ENCODE measurements at regions not wholly inside any gene's neighbourhood (a gene's known extent, or its start where the extent isn't known, plus 50 kb on each side); places are given as distances from the start of the nearest gene placed in this dataset.

DNA sequence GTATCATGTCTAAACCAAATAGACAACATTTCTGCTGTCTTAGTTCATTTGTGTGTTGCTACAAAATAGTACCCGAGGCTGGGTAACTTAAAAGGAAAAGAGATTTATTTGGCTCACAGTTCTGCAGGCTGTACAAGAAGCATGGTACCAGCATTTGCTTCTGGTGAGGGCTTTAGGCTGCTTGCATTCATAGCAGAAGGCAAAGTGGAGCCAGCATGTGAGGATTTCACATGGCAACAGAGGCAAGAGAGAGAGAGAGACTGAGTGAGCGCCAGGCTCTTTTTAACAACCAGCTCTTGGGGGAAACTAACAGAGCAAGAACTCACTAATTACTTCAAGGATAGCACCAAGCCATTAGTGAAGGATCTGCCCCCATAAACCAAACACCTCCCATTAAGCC is 271.4 kb upstream of the SRRM4 start:
- DNase-seq, result no peak

DNA sequence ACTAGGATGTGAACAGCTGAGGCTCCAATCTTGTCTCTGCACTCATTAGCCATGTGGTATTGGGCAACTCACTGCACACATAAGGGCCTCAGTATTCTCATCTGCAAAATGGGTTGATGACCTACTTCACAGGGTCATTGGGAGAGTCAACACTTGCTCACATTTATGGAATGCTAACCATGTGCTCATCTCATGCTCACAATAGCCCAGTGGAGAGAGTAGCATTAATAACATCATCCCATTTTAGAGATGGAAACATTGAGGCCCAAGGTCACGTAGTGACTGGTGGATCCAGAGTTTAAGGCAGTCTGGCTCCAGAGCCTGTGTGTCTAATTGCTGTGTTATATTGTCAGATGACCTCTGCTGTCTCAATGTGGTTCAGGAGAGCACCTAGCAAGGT is 270.2 kb upstream of the SRRM4 start:
- DNase-seq, result no peak

DNA sequence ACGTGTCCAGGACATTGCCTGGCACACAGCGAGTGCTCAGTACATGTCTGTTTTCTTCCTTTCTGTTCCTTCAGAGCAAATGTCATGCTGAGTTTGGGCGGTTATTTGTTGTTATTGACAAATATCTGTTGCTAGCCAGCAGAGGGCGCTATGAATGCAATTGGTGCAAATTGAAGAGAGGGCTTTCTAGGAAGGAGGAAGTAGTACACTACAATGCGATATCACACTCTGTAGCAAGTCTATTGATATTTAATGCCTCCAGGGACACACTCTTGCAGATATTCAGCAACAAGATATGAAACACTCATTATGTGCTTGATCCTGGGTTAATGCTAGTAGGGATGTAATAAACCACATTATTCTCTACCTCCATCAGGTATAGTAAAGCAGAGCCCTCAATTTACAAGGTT is 267.3 kb upstream of the SRRM4 start:
- no peak for DNase-seq

DNA sequence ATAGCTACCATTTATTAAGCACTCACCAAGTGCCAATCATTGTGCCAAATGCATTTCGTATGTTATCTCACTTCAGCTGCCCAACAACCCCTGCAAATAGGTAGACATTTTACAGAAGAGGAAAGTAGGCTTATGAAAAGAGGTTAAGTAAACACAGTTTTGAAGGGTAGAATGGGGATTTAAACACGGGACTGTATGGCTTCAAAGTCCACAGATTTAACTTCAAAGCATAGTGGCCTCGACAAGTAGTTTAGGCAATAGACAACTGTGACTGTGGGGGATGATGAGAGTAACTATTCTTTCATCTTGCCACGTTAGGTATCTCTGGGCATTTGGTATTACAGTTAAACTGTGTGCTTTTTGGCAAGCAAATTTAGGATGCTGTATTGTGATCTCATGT is 266.8 kb upstream of the SRRM4 start:
- DNase-seq, result no peak

DNA sequence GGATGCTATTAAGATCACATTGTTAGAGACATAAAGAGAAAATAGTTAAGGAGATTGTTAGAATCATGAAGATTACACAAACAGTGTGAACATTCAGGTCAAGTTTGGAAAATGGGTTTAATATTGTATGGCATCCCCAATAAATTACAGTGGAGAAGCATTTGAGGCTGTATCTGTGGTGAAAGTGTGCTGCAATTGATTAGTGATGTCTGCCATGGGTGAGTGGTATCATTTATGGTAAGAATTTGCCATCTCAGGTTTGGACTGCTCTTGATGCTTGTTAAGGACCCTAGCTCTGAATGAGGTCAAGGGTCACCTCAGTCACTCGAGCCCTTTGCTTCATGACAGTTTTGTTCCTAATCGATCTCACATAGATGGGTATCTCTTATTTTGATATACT is 265.7 kb upstream of the SRRM4 start:
- no peak for DNase-seq

DNA sequence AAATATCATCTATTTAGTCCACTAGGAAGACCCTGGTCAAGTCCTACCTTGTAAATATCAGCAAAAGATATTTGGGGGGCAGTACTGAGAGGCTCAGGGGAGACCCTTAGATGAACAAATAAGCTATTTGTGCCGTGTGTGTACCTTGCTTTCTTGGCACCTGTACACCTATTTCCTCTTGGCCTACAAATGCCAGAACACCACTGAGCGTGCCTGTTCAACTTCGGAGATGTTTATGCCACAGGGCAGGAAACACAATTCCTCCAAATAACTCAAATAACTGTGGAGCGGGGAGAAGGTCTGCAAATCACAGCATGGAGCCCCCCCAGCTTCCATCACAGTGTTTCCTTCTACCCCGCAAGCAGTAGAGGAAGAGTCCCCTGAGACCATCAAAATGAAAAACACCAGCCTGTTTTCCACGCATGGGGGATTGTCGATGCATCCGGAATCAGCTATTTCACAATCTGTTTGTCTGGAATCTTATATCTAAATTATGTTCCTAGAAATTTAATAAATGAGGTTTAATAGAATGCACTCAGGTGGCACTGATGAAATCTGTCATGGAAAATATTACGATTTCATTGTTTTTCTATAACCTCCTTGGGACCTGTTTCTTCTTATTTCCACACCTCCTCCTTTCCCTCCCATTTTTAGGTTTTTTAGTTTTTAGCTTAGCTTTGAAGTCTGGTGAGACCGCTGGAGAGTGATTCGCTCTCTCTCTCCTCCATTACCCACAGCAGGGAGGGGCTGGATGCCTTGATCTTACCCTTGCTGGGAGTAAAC is 254.0 kb upstream of the SRRM4 start:
- DNase-seq, result no peak

DNA sequence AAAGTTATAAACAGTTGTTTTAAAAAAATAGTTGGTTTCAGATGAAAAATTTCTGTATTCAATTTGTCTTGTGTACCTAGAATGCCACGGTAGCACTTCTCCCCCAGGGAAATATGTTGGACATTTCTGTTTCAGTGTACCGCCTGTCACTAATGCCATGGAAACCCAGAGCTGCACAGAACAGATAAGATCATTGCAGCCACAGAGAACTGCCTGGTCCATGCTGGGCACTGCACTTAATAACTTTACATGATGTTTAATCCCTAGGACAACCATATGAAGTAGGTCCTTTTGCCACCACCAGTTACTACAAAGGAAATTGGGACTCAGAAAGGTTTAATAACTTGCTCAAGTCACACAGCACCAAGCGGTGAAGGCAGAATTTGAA is 253.4 kb upstream of the SRRM4 start:
- no peak for DNase-seq

DNA sequence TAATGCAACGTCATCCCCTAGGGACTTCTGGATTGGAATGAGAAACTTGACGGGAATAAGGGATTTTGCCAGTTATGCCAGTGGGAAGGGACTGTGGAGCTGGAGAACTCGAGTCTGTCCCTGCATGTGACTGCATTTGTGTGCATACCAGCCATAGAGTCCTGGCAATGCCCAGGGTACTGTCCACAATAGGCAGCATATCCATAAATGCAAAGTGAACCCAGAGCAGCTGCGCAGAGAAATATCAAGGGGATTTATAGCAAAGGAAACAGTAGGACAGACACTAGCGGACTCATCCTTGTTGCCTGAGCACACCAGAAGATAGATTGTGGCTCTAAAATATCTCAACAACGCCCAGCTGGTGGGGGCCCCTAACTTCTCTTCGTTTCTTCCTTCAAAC is 247.1 kb upstream of the SRRM4 start:
- DNase-seq, result no peak

DNA sequence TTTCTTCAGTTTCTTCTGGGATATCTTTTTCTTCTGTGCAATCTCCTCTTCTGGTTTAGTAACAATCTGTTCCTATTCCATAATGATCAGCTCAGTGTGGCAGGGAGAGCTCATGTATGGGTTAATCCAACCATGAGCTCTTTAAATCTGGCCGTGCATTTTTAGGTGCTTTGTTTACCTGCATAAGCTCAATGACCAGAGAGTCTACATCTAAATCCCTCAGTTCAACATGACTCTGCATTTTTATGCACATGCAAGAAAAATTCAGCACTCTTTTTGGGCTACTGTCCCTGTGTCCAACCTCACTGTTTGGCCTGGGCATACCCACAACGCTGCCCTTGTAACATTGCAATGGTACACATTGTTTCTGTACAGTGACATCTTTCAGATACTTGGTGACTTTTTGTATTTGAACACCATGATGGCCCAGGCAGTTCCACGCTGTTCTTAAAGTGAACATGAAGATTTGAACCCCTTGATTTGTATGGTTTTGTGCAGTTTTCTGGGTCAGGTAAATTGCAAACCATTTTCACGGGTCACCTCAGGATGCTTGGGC is 243.3 kb upstream of the SRRM4 start:
- no peak for DNase-seq

DNA sequence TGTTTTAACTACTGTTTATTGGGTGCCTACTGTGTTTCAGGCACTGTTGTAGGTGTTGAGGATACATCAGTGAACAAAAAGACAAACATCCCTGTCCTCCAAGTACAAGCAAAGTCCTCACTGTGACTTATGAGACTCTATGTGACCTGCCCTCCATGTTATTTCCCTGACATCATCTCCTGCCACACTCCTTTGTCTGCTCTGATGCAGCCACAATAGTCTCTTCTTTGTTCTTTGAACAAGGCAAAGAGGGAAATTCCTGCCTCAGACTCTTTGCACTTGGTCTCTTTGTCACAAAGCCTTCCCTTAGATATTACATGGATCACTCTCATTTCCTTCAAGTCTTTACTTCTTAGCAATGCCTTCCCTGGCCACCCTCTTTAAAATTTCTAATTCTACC is 240.1 kb upstream of the SRRM4 start:
- DNase-seq, result no peak

DNA sequence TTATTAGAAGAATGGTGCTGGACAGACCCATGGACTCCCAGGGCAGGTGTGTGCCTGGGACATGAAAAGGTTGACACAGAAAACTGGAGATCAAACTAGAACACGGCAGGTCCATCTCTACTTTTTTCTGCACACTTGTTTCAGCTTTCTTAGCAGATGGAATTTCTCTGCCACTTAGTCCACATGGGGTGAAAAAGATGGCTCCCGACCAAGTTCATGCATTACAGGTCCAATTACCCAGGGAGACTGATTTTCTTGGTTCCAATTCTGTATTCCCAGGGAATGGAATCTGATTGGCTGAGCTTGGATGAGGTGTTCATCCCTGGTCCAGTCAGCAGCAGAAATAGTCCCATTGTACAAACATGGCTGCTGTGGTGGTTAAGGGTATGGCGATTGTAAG is 238.9 kb upstream of the SRRM4 start:
- DNase-seq, result no peak

DNA sequence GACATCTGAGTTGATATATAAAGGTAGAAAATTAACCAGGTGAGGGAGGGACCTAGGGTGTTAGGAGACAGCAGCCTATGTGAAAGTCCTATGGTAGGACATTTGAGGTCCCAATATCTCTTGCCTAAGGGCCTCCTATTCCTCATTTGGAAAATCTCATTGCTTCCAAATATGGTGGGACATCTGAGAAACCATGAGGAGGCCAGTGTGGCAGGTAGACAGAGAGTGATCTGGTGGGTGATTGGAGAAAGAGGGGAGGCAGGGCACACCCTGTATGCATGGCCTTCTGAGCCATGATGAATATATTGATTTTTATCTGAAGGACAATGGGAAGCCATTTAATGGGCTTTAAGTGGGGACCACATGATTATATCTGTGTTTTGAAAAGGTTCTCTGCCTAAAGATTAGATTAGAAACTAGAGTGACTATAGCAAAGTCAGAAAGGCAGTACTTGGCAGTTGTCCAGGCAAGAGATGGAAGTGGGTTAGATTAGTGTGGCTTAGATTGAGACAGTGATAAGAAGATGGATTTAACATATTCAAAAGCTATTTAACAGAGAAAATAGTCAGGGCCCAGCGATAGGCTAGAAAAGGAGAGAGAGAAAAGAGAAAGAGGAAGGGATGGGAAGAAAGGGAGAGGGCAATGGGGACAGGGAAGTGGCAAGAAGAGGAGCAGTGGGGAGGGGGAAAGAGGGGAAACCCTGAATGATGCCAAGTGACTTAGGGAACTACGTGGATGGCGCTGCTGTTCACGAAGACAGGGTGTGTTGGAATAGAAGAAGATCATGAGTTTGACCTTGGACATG is 237.2 kb upstream of the SRRM4 start:
- no peak for DNase-seq

DNA sequence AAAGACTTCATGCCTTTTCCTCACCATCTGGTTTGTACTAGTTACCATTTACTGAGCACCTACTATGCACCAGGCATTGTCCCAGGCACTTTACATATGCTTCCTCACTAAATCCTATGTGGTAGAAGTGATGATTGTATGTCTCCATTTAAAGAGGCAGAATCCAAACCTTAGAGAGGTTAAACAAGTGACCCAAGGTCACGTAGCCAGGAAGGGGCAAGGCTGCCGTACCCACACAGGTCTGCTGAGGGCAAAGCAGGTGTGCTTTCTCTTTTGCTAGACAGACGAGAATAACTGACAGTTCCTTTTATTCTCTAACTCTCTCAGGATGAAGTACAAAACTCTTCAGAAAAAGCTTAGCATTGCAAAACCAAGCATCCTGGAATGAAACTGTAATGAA is 235.2 kb upstream of the SRRM4 start:
- DNase-seq, result no peak

DNA sequence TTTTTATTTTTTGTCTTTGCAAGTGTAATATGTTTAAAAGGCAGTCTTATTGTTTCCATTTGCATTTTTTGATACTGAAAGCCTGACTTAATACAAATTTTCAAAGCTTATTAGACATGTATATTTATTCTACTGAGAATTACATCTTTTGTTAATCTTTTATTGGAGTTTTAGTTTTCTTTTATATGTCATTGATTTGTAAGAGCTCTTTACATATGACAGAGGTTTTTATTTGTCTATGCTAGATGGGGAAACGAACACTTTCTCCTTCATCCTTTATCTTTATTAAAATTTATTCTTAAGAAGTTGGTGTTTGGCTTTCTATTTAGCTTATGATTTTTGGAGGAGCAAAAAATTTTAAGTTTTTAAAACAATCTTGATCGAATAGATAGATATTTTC is 234.4 kb upstream of the SRRM4 start:
- DNase-seq, result no peak

DNA sequence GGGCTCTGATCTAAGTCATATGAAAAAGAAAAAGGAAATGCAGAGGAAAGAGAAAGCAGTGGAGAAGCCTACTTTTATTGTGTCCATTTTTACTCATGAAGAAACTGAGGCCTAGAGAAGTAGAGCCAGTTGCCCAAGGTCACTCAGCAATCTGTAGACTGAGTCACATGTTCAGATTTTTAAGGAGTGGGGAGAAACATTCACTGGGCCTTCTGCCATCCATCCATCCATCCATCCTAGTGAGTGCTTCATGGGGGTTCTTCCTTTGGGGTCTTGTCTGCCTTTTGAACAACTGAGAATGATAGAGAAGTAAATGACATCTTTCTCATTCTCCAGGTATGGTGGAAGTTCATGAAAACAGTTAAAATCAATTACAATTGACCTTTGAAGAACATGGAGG is 233.6 kb upstream of the SRRM4 start:
- no peak for DNase-seq

DNA sequence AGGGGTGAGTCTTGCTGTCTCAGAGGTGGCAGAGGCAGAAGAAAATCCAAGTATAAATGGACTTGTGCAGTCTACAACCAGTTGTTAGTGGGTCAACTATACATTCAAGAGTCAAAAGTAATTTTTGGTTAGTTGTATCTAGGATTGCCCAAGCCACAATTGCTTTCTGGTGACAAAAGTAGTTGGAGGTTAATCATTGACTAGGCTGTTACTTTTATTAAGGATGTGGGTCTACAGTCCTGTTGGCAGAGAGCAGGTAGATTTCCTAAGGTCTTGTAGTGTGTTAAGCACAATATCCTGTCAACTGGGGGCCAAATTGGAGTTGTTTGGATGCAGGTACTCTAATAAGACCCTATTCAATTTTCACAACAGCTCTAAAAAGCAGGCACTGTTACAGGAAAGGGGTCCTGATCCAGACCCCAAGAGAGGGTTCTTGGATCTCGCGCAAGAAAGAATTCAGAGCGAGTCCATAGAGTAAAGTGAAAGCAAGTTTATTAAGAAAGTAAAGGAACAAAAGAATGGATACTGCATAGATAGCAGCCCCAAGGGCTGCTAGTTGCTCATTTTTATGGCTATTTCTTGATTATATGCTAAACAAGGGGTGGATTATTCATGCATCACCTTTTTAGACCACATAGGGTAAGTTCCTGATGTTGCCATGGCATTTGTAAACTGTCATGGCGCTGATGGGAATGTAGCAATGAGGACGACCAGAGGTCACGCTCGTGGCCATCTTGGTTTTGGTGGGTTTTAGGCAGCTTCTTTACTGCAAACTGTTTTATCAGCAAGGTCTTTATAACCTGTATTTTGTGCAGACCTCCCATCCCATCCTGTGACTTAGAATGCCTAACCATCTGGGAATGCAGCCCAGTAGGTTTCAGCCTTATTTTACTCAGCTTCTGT is 232.6 kb upstream of the SRRM4 start:
- no peak for DNase-seq

DNA sequence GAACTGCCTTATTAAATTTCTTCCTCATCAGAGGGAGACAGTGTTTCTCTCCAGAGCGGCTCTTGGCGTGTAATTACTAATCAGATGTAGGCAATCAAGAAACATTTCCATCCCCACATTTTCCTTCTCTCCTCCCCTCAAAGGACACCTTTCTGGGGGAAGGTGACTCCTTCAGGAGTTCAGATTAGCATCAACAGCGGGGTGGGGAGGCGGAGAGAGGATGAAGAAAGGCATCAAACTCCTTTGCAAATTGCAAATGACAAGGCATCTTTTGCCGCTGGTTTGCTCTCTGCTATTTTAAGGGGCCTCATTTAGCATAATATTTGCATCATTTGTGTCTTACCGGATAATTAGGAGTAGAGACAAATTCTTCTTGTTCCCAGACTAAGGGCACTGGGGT is 231.7 kb upstream of the SRRM4 start:
- no peak for DNase-seq

DNA sequence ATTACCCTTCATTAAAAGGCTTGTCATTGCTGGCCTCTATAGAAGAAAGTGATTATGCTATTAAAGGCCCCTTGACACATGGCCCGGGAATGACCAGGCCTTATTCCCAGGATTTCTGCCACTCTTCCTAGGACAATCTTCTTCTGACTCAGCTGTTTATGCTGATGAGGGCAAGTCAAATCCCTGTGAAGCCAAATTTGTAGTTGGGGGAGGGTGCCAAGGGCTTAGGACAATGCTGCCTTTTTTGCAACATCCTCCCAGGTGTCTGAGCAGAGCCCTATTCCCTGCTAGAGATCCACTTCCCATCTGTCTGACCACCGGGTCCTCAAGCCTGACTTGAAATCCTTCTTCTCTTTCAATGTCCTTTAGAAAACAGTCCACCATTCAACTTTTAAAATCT is 230.7 kb upstream of the SRRM4 start:
- no peak for DNase-seq

DNA sequence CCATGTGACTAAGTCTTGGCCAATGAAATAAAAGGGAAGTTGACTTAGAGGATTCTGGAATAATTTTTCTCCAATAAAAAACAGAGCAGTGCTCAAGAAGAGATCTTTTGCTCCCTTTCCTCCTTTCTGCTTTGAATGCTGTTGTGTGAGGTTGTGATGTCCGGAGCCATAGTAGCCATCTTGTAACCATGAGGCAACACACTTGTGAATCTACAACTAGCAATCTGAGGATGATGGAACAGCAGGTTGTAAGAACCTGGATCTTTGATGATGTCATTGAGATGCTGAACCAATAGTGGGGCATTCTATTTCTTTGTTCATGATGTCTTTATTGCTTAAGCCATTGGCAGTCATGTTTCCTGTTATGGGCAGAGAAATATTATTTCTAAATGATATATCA is 230.0 kb upstream of the SRRM4 start:
- DNase-seq, result no peak

DNA sequence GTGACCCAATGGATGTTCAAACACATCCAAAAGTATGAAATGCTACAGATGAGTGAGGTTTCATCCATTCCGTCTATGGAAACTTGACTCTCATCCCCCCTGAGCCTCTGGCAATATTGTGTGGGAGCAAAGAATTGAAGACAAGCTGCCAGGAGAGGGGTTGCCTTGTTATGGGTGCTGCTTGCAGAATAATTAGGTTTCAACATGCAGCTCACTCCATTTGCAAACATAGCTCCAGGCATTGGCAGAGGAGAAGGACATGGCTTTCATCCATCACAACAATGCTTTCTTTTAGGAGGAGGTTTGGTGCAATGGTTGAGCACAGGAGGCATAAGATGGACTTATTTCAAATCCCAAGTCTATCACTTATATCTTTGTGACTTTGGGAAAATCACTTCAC is 220.7 kb upstream of the SRRM4 start:
- DNase-seq, result no peak

DNA sequence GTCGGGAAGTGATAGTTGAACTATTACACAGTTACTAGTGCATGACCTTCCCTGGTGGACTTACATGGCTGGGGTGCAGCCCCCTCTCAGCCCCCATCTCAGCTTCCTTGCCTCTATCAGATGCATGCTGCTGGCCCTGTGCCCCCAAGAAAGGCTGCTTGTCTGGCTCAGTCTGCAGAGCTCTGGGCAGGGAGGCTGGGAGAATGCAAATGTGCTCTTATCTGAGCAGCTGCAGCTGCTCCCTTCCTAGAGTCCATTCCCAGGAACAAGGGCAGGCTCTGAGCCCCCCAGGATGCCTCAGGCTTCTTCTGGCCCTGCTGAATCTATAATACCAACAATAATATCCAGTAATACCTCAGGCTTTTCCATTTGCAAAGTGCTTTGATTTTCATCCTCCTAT is 218.1 kb upstream of the SRRM4 start:
- no peak for DNase-seq

DNA sequence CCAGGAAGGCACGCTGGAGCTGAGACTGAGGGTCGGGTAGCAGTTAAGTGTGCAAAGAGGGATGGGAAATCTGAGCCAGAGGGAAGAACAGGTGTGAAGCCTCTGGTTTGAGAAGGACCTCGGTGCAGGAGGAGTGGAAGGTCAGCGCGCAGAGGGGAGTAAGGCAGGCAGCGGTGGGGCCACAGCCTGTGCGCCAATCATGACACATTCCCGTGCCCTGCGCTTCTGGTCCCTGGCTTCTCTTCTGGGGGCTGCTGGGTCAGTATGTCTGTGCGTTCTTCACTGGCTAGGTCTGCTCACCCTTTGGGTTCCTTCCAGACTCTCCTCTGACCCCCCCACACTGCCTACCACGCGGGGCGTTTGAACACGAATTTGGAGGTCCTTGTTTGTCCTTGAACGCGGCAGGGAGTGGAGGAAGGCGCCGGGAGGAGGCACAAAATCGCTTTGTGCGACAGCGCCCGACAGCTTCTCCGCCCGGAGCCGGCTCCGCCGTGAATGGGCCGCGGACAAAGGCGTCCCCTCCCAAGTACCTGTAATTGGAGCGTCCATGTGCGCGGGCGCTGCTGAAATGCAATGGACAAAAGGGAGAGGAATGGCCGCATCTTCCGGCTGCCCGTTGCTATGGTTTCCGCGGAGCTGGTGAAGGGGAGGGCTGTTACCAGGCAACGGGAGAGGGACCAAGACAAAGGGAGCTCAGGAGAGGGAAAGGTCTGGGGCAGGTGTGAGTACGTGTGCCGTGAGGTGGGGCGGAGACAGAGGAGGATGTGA is 207.2 kb upstream of the SRRM4 start:
- DNase-seq, result no peak

DNA sequence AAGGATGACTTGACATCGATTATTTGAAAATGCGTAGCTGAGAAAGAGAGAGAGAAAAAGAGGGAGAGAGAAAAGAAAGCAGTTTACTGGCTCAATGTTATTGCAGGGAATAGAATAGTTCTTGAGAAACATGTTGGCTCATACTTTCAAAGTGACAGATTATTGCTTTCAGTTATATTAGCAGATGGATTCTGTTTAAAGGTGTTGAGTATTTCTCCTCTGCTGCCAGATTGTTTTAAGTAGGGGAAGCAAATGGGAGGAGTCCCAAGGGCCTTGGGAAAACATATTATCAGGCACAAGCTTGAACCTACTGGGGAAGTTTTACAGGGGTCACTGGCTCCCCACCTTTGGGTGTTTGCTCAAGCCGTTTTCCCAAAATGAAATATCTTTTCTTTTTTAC is 203.8 kb upstream of the SRRM4 start:
- DNase-seq, result no peak
